Type B pancreatic cell (in vitro differentiated cells): ENCODE measurements at regions not wholly inside any gene's neighbourhood (a gene's known extent, or its start where the extent isn't known, plus 50 kb on each side); places are given as distances from the start of the nearest gene placed in this dataset.

Experiments used
- DNase-seq: peaks from one replicate; pipeline ENCODE4 v3.0.0; 2021; ENCODE audit warnings: mixed read lengths; ENCODE audit not compliant: unreplicated experiment; ENCODE audit errors: extremely low spot score
- H3K27ac Mint-ChIP-seq: 2 replicates; pipeline ENCODE4 v1.8.0; 2021; ENCODE audit warnings: mild to moderate bottlenecking, mixed read lengths
- H3K27me3 Mint-ChIP-seq: 2 replicates; pipeline ENCODE4 v1.8.0; 2021; ENCODE audit warnings: mixed read lengths
- H3K36me3 Mint-ChIP-seq: 2 replicates; pipeline ENCODE4 v1.8.0; 2021; ENCODE audit warnings: mixed read lengths
- H3K4me1 Mint-ChIP-seq: one replicate; pipeline ENCODE4 v1.8.0; 2021; ENCODE audit warnings: mixed read lengths; ENCODE audit not compliant: unreplicated experiment
- H3K4me3 Mint-ChIP-seq: 2 replicates; pipeline ENCODE4 v1.8.0; 2021; ENCODE audit warnings: mild to moderate bottlenecking, mixed read lengths
- H3K9me3 Mint-ChIP-seq: 2 replicates; pipeline ENCODE4 v1.8.0; 2021; ENCODE audit warnings: mixed read lengths
- CTCF ChIP-seq: fragments of 200-600 bp; sonication (generic); conservative IDR thresholded peaks from 2 replicates; pipeline ENCODE4 v1.5.0; 2021; ENCODE audit warnings: antibody characterized with exemption, mild to moderate bottlenecking

DNA sequence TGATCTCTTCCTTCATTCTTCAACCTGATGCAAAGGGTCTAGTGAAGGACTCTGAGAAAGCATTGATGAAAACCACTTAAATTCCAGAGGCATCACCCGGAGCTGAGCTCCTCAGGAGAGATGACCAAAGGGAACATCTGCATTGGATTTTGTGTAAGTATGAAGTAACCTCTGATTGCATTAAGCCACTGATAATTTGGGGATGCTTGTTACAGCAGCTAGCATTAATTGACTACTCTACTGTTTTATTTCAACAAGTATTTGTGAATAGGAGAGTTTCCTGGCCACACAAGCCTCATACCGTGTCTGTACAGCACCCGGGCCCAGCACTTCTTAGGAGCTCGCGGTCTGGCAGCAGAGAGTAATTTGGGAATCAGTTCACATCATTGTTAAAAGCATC lies 250.7 kb upstream of the POU3F1 start:
- H3K27me3 Mint-ChIP-seq, result peaks cover 49% of the 10 kb centered on the region
- H3K27ac Mint-ChIP-seq, result no peak overlapping the region
- H3K4me3 Mint-ChIP-seq, result no peak overlapping the region
- no peaks in the 10 kb centered on the region for H3K9me3 Mint-ChIP-seq
- no peak for DNase-seq
- peaks cover 10% of the 10 kb centered on the region for H3K4me1 Mint-ChIP-seq
- H3K36me3 Mint-ChIP-seq, result no peaks in the 10 kb centered on the region
- TF ChIP-seq CTCF, result no peak

GRCh38 chr1:38296047-38296446 lies 249.5 kb upstream of the POU3F1 start:
- Mint-ChIP-seq H3K4me3 (no peak overlapping the region), H3K9me3 (no peaks in the 10 kb centered on the region), H3K27ac (no peak overlapping the region), H3K27me3 (peaks cover 60% of the 10 kb centered on the region), H3K36me3 (no peaks in the 10 kb centered on the region), H3K4me1 (peaks cover 17% of the 10 kb centered on the region)
- no peak for DNase-seq
- no peak for TF ChIP-seq CTCF

DNA sequence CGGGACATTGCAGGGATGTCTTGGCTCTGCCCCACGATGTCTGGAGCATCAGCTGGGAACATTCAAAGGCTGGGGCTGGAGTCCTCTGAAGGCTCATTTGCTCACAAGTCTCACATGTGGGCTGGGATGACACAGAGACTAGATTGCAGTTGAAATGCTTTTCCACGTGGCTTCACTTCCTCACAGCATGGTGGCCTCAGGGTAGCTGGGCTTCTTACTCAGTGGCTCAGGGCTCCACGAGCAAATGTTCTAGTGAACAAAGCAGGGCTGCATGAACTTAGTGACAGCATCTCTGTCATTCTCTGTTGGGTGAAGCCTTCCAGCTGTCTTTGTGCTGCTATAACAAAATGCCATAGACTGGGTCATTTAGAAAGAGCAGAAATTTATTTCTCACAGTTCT lies 247.0 kb upstream of the POU3F1 start:
- Mint-ChIP-seq H3K4me1 (peaks cover 17% of the 10 kb centered on the region), H3K27ac (no peak overlapping the region), H3K27me3 (peaks cover 75% of the 10 kb centered on the region), H3K4me3 (no peak overlapping the region), H3K36me3 (no peaks in the 10 kb centered on the region), H3K9me3 (no peaks in the 10 kb centered on the region)
- no peak for TF ChIP-seq CTCF
- no peak for DNase-seq

GRCh38 chr1:38292969-38293368 lies 246.4 kb upstream of the POU3F1 start:
- H3K4me3 Mint-ChIP-seq, result no peak overlapping the region
- H3K27ac Mint-ChIP-seq, result peak overlapping the region; percentile 34
- peaks cover 69% of the 10 kb centered on the region for H3K27me3 Mint-ChIP-seq

GRCh38 chr1:38291906-38292521 lies 245.4 kb upstream of the POU3F1 start:
- Mint-ChIP-seq H3K4me1 (peaks cover 17% of the 10 kb centered on the region), H3K27me3 (peaks cover 66% of the 10 kb centered on the region), H3K9me3 (no peaks in the 10 kb centered on the region), H3K27ac (no peak overlapping the region), H3K36me3 (no peaks in the 10 kb centered on the region), H3K4me3 (no peak overlapping the region)
- no peak for TF ChIP-seq CTCF
- no peak for DNase-seq

More at GRCh38 chr1:38292969-38293368, 246.4 kb upstream of the POU3F1 start:
- no peaks in the 10 kb centered on the region for H3K9me3 Mint-ChIP-seq
- DNase-seq, result no peak
- TF ChIP-seq CTCF, result no peak
- peaks cover 17% of the 10 kb centered on the region for H3K4me1 Mint-ChIP-seq
- H3K36me3 Mint-ChIP-seq, result no peaks in the 10 kb centered on the region

- no peak overlapping the region for H3K27ac Mint-ChIP-seq
- H3K4me3 Mint-ChIP-seq, result no peak overlapping the region
- no peaks in the 10 kb centered on the region for H3K36me3 Mint-ChIP-seq
- DNase-seq, result no peak
- H3K27me3 Mint-ChIP-seq, result peaks cover 59% of the 10 kb centered on the region
- H3K9me3 Mint-ChIP-seq, result no peaks in the 10 kb centered on the region
- peaks cover 12% of the 10 kb centered on the region for H3K4me1 Mint-ChIP-seq
- no peak for TF ChIP-seq CTCF
These were observed 244.7 kb upstream of the POU3F1 start for GRCh38 chr1:38291336-38291735.
